ENCODE measurements at regions not wholly inside any gene's neighbourhood (a gene's known extent, or its start where the extent isn't known, plus 50 kb on each side); places are given as distances from the start of the nearest gene placed in this dataset.

- H3K9me3 Mint-ChIP-seq: peaks cover 23% of the 10 kb centered on the region
- Histone ChIP-seq H3K4me3 (no peak overlapping the region), H3K4me1 (ENCODE audit: insufficient read depth) (no peaks in the 10 kb centered on the region), H3K27ac (ENCODE audit: low read depth) (no peak overlapping the region), H2AFZ (no peak overlapping the region), H3K4me2 (no peak overlapping the region), H3F3A (replicated peaks; ENCODE audit: low read depth) (no peaks in the 10 kb centered on the region), H3K79me2 (replicated peaks; ENCODE audit: insufficient read depth) (no peaks in the 10 kb centered on the region), H3K27me3 (ENCODE audit: insufficient read depth) (peaks cover 14% of the 10 kb centered on the region; the same call in 1 of the 2 replicates), H4K20me1 (replicated peaks; ENCODE audit: insufficient read depth) (no peaks in the 10 kb centered on the region), H3K9me2 (ENCODE audit: insufficient read depth) (no peaks in the 10 kb centered on the region), H3K36me3 (ENCODE audit: insufficient read depth) (no peaks in the 10 kb centered on the region)
- H3K4me3 Mint-ChIP-seq: no peak overlapping the region; the same call in 2 of the 3 replicates
- H3K27ac Mint-ChIP-seq: no peak overlapping the region
- H3K27me3 Mint-ChIP-seq (ENCODE audit: insufficient read depth, low read depth, poor library complexity): peaks cover 21% of the 10 kb centered on the region
- H3K36me3 Mint-ChIP-seq (ENCODE audit: low read depth): peaks cover 28% of the 10 kb centered on the region
- TF ChIP-seq STAT1 (IDR thresholded peaks at IDR 0.05; ENCODE audit: unreplicated experiment) (no peak), JUNB (IDR thresholded peaks at IDR 0.05; ENCODE audit: unreplicated experiment) (no peak), ZNF114 (CRISPR knock-in tag; IDR thresholded peaks at IDR 0.05) (no peak), ZNF462 (CRISPR knock-in tag; IDR thresholded peaks at IDR 0.05) (no peak), ETS1 (IDR thresholded peaks at IDR 0.05) (no peak), POLR2AphosphoS5 (IDR thresholded peaks at IDR 0.05; ENCODE audit: low read depth) (no peak), CTCF (conservative IDR thresholded peaks at IDR 0.05; ENCODE audit: low read depth in 2 of 2) (no peak), NANOG (IDR thresholded peaks at IDR 0.05; ENCODE audit: borderline replicate concordance) (no peak), CREB1 (CRISPR knock-in tag; IDR thresholded peaks at IDR 0.05; ENCODE audit: low read depth) (no peak), REST (IDR thresholded peaks at IDR 0.05; ENCODE audit: unreplicated experiment) (no peak), ZNF331 (CRISPR knock-in tag; IDR thresholded peaks at IDR 0.05; ENCODE audit: low read depth) (no peak), EZH2phosphoT487 (IDR thresholded peaks at IDR 0.05; ENCODE audit: unreplicated experiment) (no peak), EZH2 (IDR thresholded peaks at IDR 0.05; ENCODE audit: low read depth, unreplicated experiment) (no peak)
- no peak for DNase-seq (ENCODE audit: low spot score)
- ATAC-seq: no peak
- peaks cover 8% of the 10 kb centered on the region for H3K4me1 Mint-ChIP-seq
Observed at GRCh38 chr22:48573766-48574165, 1253.9 kb downstream of the BRD1 start.

Data from GM23338 (cell line).